ENCODE measurements at regions not wholly inside any gene's neighbourhood (a gene's known extent, or its start where the extent isn't known, plus 50 kb on each side); places are given as distances from the start of the nearest gene placed in this dataset.

GRCh38 chr21:41076064-41076463 lies 91.9 kb upstream of the BACE2 start:
- no peak for DNase-seq (ENCODE audit: low read depth)

GRCh38 chr21:41079159-41079558 lies 88.8 kb upstream of the BACE2 start:
- DNase-seq (ENCODE audit: low read depth): no peak

- no peak for DNase-seq (ENCODE audit: low read depth)
These were observed 87.4 kb upstream of the BACE2 start for GRCh38 chr21:41080485-41081121.

GRCh38 chr21:41086569-41086968 lies 81.4 kb upstream of the BACE2 start:
- DNase-seq (ENCODE audit: low read depth): no peak

GRCh38 chr21:41090981-41091380 lies 77.0 kb upstream of the BACE2 start:
- no peak for DNase-seq (ENCODE audit: low read depth)

- DNase-seq (ENCODE audit: low read depth): no peak
These were observed 76.3 kb upstream of the BACE2 start for GRCh38 chr21:41091616-41092015.

GRCh38 chr21:41092312-41092711 lies 75.6 kb upstream of the BACE2 start:
- DNase-seq (ENCODE audit: low read depth): no peak

- DNase-seq (ENCODE audit: low read depth): no peak
These were observed 72.0 kb upstream of the BACE2 start for GRCh38 chr21:41095983-41096382.

- DNase-seq (ENCODE audit: low read depth): no peak
These were observed 69.9 kb upstream of the BACE2 start for GRCh38 chr21:41098076-41098475.

GRCh38 chr21:41098481-41099042 lies 69.4 kb upstream of the BACE2 start:
- DNase-seq (ENCODE audit: low read depth): no peak

- no peak for DNase-seq (ENCODE audit: low read depth)
These were observed 67.0 kb upstream of the BACE2 start for GRCh38 chr21:41100826-41101550.

- no peak for DNase-seq (ENCODE audit: low read depth)
These were observed 65.7 kb upstream of the BACE2 start for GRCh38 chr21:41102281-41102680.

GRCh38 chr21:41107602-41108001 lies 60.4 kb upstream of the BACE2 start:
- no peak for DNase-seq (ENCODE audit: low read depth)

GRCh38 chr21:41108668-41109585 lies 59.0 kb upstream of the BACE2 start:
- DNase-seq (ENCODE audit: low read depth): no peak

- DNase-seq (ENCODE audit: low read depth): no peak
These were observed 57.8 kb upstream of the BACE2 start for GRCh38 chr21:41110161-41110560.

GRCh38 chr21:41110664-41111063 lies 57.3 kb upstream of the BACE2 start:
- DNase-seq (ENCODE audit: low read depth): no peak

GRCh38 chr21:41111681-41112080 lies 56.3 kb upstream of the BACE2 start:
- DNase-seq (ENCODE audit: low read depth): no peak

- DNase-seq (ENCODE audit: low read depth): peak; percentile 46
These were observed 54.9 kb upstream of the BACE2 start for GRCh38 chr21:41112740-41113692.

- no peak for DNase-seq (ENCODE audit: low read depth)
These were observed 52.1 kb upstream of the BACE2 start for GRCh38 chr21:41115851-41116250.
